GM20431 (cell line): ENCODE measurements at regions not wholly inside any gene's neighbourhood (a gene's known extent, or its start where the extent isn't known, plus 50 kb on each side); places are given as distances from the start of the nearest gene placed in this dataset.

ENCODE experiments used
- in situ Hi-C: fragments of 300-500 bp; cut with MseI, MboI; formaldehyde crosslinking; loops from one replicate; pipeline ENCODE4 v1.15.0; 2020; ENCODE audit warnings: low sequenced_read_pairs; ENCODE audit not compliant: unreplicated experiment

- in situ Hi-C loops, result no loop called here
These were observed 193.5 kb downstream of the SIM1 start for GRCh38 chr6:100271202-100271601.

- in situ Hi-C loops, result no loop called here
These were observed 195.5 kb downstream of the SIM1 start for GRCh38 chr6:100269189-100269588.

DNA sequence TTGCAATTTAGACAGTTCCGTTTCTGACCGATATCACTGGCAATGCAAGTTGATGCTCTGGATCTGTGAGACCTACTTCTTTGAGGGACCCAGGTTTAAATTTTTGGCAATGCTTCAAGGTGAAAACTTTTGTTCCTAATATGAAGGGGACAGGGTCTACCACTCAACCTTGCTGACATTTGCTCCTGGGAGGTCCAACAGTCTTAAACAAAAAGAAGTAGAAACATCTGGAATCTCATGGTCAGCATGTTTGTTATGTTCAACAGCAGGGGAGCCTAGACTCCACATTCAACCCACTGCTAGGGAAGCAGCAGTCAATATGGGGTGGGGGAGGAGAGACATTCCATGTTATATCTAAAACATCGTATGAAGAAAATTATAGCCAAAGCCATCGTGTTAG, 196.4 kb downstream of the SIM1 start:
- in situ Hi-C loops, result no loop called here

DNA sequence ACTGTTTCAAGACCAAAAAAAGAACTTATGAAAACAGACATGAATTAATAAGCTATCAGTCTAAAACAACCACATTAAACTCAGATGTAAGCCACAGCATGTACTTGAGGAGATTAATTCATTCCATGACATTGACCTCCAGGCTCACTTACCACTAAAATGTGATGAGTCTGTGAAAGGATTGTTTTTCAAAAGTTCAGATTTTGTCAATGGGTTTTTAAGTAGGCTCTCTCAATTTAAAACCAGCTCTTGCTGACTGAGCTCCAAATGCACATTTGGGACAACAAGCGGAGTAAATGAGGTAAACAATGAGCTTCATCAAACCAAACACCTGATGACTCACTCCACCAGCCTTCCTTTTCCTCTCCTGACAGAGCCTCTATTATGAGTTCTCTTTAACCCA, 197.0 kb downstream of the SIM1 start:
- in situ Hi-C loops, result no loop called here

- in situ Hi-C loops, result no loop called here
These were observed 198.0 kb downstream of the SIM1 start for GRCh38 chr6:100266494-100267401.

DNA sequence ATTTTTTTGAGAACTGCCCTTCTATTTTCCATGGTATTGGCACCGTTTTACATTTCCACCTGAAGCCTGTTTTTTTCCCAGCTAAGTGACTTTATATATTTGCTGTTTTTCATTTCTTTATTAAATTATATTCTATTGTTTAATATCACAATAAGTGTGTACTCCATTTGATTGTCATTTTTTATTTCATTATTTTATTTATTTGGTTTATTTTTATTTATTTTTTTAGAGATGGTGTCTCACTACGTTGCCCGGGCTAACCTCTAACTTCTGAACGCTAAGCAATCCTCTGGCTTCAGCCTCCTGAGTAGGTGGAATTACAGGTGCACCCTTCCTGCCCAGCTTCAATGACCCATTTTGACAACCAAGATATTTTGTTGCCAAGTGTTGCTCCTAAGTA, 202.6 kb downstream of the SIM1 start:
- in situ Hi-C loops, result no loop called here

DNA sequence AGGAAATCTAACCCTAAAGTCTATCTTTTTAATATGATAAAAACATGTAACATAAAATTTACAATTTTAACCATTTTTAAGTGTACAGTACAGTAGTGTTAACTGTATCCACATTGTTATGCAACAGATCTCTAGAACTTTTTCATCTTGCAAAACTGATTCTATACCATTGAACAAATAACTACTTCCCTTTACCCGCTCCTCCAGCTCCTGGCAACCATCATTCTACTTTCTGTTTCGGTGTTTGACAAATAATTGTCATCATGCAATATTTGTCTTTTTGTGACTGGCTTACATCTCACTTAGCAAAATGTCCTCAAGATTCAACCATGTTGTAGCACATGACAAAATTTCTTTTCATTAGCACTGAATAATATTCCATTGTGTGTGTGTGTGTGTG, 203.2 kb downstream of the SIM1 start:
- in situ Hi-C loops, result no loop called here

- in situ Hi-C loops, result no loop called here
These were observed 204.1 kb downstream of the SIM1 start for GRCh38 chr6:100260584-100260983.

DNA sequence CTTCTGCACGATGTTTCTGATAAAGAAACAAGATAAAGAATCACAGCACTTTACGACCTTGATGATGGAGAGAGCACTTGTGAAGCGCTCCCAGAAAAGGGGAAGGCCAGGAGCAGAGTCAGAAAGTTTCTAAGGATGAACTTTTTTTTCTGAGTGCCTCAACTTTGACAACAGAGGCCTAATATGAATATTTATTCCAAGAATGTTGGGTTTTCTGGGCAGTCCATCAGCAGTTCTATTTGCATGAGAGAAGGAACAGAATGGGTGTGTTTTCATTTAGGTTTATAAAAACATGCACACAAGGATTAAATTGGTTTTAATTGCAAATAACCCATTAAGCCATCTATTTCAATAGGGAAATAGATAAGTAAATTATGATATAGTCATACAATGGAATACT, 204.9 kb downstream of the SIM1 start:
- in situ Hi-C loops, result no loop called here

DNA sequence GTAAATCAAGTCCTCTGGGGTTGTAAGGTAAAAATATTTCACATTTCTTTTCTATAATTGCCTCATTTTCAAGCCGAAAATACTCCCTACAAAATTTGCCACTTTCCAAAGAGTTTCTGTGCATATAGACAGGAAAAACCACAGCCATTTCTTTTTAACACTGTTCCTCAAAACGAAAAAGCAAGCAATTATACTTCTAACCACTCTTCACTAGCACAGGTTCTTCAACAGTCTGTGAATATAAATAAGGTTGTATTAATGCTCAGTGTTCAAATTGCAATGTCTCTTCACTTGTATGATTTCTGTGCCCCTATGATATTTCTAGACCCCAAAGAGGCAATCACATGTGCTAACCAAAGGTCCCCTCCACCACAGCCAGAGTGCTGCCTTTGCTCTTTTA, 206.0 kb downstream of the SIM1 start:
- in situ Hi-C loops, result no loop called here

DNA sequence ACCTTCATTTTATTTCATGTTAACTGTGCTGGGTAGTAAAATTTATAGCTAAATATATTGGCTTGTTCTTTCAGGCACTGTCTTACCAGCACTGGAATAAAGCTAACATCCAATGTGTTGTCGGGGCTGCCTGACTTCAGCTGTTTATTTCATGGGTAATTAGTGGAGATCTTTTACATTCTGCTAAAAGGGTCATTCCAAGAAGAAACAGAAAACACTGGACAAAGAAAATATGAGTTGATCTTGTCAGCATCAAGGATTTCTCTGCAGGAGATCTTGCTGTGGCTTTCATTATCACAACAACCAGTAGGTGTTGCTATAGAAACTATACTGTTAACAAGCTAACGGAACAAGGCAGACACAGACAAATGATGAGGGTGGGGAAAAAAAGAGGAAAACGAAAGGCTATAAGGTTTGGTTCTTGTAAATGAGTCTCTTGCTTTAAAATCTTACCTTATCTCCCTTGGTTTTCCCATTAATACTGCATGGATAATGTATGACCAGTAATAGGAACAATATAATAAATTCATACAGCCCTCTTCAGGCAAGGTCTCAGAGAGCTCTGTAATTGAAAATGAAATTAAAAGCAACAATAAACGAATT, 206.8 kb downstream of the SIM1 start:
- in situ Hi-C loops, result no loop called here

DNA sequence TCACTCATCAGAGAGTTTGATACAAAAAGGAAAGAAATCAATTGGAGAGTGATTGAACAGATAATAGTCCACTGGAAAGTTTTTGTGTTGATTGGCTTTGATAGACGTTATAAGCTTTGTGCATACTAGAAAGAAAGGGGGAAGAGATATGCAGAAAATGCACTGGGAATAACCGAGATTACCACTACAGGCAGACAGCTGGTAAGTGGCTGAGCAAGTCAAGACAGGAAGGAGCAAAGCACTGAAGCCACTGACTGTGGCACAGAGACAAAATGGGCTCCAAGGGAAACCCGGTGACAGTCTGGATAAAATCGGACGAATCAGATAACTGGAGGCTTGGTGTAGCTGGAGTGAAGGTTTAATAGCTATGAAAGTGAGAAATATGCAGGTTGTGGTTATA, 209.0 kb downstream of the SIM1 start:
- in situ Hi-C loops, result no loop called here

GRCh38 chr6:100247123-100247522, 217.6 kb downstream of the SIM1 start:
- in situ Hi-C loops, result no loop called here

- in situ Hi-C loops, result no loop called here
These were observed 218.5 kb downstream of the SIM1 start for GRCh38 chr6:100246206-100246605.

GRCh38 chr6:100240798-100241197, 223.9 kb downstream of the SIM1 start:
- in situ Hi-C loops, result no loop called here

DNA sequence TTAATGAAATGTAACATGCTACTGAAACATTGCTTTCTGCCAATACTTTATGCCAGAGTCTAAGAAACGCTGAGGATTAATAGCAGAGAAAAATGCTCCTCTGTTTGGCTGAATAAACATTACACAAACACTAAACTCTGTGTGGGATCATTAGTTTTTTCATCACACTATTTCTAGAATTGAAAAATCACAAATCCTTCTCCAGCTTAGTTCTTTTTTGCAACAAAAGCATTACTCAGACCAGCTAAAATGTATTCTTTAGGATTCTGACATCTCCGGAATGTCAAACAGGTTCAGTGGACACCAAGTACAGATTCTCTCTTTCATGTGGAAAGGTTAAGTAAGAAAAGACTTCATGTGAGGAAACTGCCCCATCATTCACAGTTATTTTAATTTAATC, 226.9 kb downstream of the SIM1 start:
- in situ Hi-C loops, result no loop called here

DNA sequence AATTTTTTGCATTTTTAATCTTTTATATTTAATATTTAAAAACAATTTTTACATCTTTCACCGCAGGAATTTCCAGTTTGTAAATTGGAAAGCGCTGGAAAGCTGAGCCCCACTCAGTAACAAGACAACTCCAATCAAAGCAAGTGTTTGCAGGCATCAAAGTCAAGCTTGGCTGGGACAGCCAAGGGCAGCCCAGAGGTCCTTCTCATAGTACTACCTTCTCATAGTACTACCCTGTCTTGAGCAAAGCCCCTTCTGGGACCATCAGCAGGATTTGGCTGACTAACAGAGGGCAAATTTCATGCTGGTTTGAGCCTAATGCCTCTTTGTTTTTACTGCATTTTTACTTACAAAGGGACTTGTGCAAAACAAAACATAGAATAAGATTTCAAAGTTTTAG, 228.3 kb downstream of the SIM1 start:
- in situ Hi-C loops, result no loop called here

- in situ Hi-C loops, result no loop called here
These were observed 229.1 kb downstream of the SIM1 start for GRCh38 chr6:100235631-100236030.

- in situ Hi-C loops, result no loop called here
These were observed 230.1 kb downstream of the SIM1 start for GRCh38 chr6:100234625-100235024.

GRCh38 chr6:100232781-100233573, 231.7 kb downstream of the SIM1 start:
- in situ Hi-C loops, result no loop called here

DNA sequence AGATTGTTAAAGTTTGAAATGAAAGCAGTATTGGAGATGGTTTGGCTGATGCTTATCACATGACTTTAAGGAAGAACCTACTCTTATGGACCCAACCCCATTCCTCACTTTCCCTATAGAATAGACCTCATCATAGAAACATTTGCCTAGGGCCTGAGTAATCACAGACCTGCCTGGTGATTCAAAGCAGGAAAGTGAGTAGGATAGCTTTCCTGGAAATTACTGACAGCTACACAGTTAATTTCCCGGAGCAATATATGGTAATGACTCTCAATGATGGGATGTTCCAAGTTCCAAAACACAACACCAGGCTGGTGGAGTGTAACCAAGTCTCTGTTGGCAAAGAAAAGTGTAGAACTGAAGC, 233.8 kb downstream of the SIM1 start:
- in situ Hi-C loops, result no loop called here
